HCT116 (cell line): ENCODE measurements at regions not wholly inside any gene's neighbourhood (a gene's known extent, or its start where the extent isn't known, plus 50 kb on each side); places are given as distances from the start of the nearest gene placed in this dataset.

Experiments used
- ATAC-seq: fragments of 200-7000 bp; cut with Tn5 transposase; 2 replicates; pipeline ENCODE4 v1.9.1; 2020; ENCODE audit warnings: mild to moderate bottlenecking, moderate library complexity
- BruUV-seq: library from RNA; stranded (reverse); fragments of 400-500 nt; replicated peaks from 2 replicates; lab custom pipeline; 2021; lab: Mats Ljungman, UMichigan
- CTCF ChIA-PET: fragments of 300-600 bp; sonication (Branson Sonifier 250); formaldehyde crosslinking; loops from one replicate; lab custom pipeline; 2021; ENCODE audit warnings: antibody characterized with exemption; lab: Charles Lee
- POLR2A ChIA-PET: fragments of 300-600, 350-600 bp; sonication (Branson Sonifier 250); formaldehyde crosslinking; loops from one replicate; lab custom pipeline; 2021; ENCODE audit warnings: antibody characterized with exemption; lab: Charles Lee
- RAD21 ChIA-PET, 2 experiments: fragments of 300-600 bp; sonication (Branson Sonifier 250); formaldehyde crosslinking; loops; one replicate each; lab custom pipeline; 2023; ENCODE audit warnings: low total read pairs in 2 of 2; ENCODE audit not compliant: uncharacterized antibody in 2 of 2, unreplicated experiment in 2 of 2, low non-redundant PET in 1 of 2; lab: Charles Lee
- DNase-seq: peaks from one replicate; pipeline ENCODE4 v3.0.0-alpha.2; 2010; ENCODE audit warnings: low read depth, low spot score
- H2AFZ ChIP-seq: fragments of 200-600 bp; shearing (Covaris generic), sonication (generic); 2 replicates; pipeline ENCODE4 v1.6.1; 2017; ENCODE audit warnings: low read depth, mixed run types, mixed read lengths, antibody characterized with exemption, low read length; ENCODE audit not compliant: poor library complexity, severe bottlenecking
- H3K27ac ChIP-seq: 2 replicates; pipeline ENCODE4 v1.5.1; 2012; ENCODE audit warnings: low read depth, low read length
- H3K27me3 ChIP-seq: fragments of 200-600 bp; sonication (generic); 2 replicates; pipeline ENCODE4 v1.6.1; 2016; ENCODE audit warnings: mixed run types, low read length, mixed read lengths; ENCODE audit not compliant: insufficient read depth
- H3K36me3 ChIP-seq, 2 experiments: fragments of 200-500 bp in 1 of 2; fragments of 200-600 bp in 1 of 2; sonication (Bioruptor generic) in 1 of 2; sonication (generic) in 1 of 2; 2 replicates each; pipeline versions ENCODE4 v1.5.1 to v1.6.1; 2014 to 2016; ENCODE audit warnings: low read length in 2 of 2, inconsistent platforms in 1 of 2, mixed read lengths in 1 of 2, mixed run types in 1 of 2; ENCODE audit not compliant: insufficient read depth in 2 of 2, control insufficient read depth in 1 of 2
- H3K4me1 ChIP-seq, 2 experiments: fragments of 200-600 bp in 1 of 2; sonication (generic) in 1 of 2; 2 replicates each; pipeline versions ENCODE4 v1.5.1 to v1.6.1; 2012 to 2017; ENCODE audit warnings: low read length in 2 of 2, inconsistent platforms in 1 of 2, mild to moderate bottlenecking in 1 of 2, mixed read lengths in 1 of 2, mixed run types in 1 of 2, moderate library complexity in 1 of 2; ENCODE audit not compliant: insufficient read depth in 2 of 2, control insufficient read depth in 1 of 2
- H3K4me2 ChIP-seq: fragments of 200-600 bp; sonication (generic); 2 replicates; pipeline ENCODE4 v1.6.1; 2017; ENCODE audit warnings: mixed run types, low read length, mixed read lengths
- H3K4me3 ChIP-seq, 2 experiments: fragments of 200-600 bp in 1 of 2; sonication (generic) in 1 of 2; replicated peaks in 1 of 2; 2 replicates each; pipeline ENCODE4 v1.5.1; 2011 to 2016; ENCODE audit warnings: low read length in 2 of 2, control low read depth in 1 of 2, low read depth in 1 of 2, mild to moderate bottlenecking in 1 of 2, mixed read lengths in 1 of 2, mixed run types in 1 of 2
- H3K79me2 ChIP-seq: fragments of 200-600 bp; sonication (generic); 2 replicates; pipeline ENCODE4 v1.6.1; 2017; ENCODE audit warnings: mild to moderate bottlenecking, mixed run types, low read length, moderate library complexity, mixed read lengths; ENCODE audit not compliant: insufficient read depth
- H3K9ac ChIP-seq: fragments of 200-600 bp; sonication (generic); 2 replicates; pipeline ENCODE4 v1.6.1; 2016; ENCODE audit warnings: low read length, mixed read lengths
- H3K9me2 ChIP-seq: fragments of 200-600 bp; sonication (generic), shearing (Covaris generic); 2 replicates; pipeline ENCODE4 v1.6.1; 2017; ENCODE audit warnings: mixed run types, mild to moderate bottlenecking, moderate library complexity; ENCODE audit not compliant: insufficient read depth
- H3K9me3 ChIP-seq, 2 experiments: fragments of 200-500 bp in 1 of 2; fragments of 200-600 bp in 1 of 2; sonication (Bioruptor generic) in 1 of 2; sonication (generic) in 1 of 2; 2 replicates each; pipeline ENCODE4 v1.6.1; 2014 to 2017; ENCODE audit warnings: low read length in 2 of 2, mixed read lengths in 2 of 2, inconsistent platforms in 1 of 2, low read depth in 1 of 2, mild to moderate bottlenecking in 1 of 2, mixed run types in 1 of 2, moderate library complexity in 1 of 2; ENCODE audit not compliant: control insufficient read depth in 1 of 2, insufficient read depth in 1 of 2
- H4K20me1 ChIP-seq: fragments of 200-600 bp; sonication (generic), shearing (Covaris generic); 2 replicates; pipeline ENCODE4 v1.6.1; 2017; ENCODE audit warnings: mixed run types, mild to moderate bottlenecking, moderate library complexity; ENCODE audit not compliant: insufficient read depth
- ATF3 ChIP-seq: IDR thresholded peaks from 2 replicates; pipeline ENCODE4 v1.6.1; 2012
- CBX3 ChIP-seq: IDR thresholded peaks from 2 replicates; pipeline ENCODE4 v1.6.1; 2012; ENCODE audit warnings: low read depth
- CEBPB ChIP-seq: IDR thresholded peaks from 2 replicates; pipeline ENCODE4 v1.6.1; 2012; ENCODE audit warnings: low read depth
- CTCF ChIP-seq, 3 experiments: fragments of 200-600 bp in 1 of 3; sonication (generic) in 1 of 3; IDR thresholded peaks in 2 of 3; conservative IDR thresholded peaks in 1 of 3; 2 replicates each; pipeline ENCODE4 v1.5.1; 2012 to 2017; ENCODE audit warnings: low read depth in 2 of 3, low read length in 2 of 3, antibody characterized with exemption in 1 of 3, borderline replicate concordance in 1 of 3, control low read depth in 1 of 3, mild to moderate bottlenecking in 1 of 3, mixed read lengths in 1 of 3, mixed run types in 1 of 3, moderate library complexity in 1 of 3; ENCODE audit not compliant: insufficient read depth in 1 of 3
- EZH2 ChIP-seq: fragments of 200-600 bp; sonication (generic); IDR thresholded peaks from 2 replicates; pipeline ENCODE4 v1.6.1; 2017; ENCODE audit warnings: antibody characterized with exemption, mixed run types
- EZH2phosphoT487 ChIP-seq: fragments of 200-600 bp; IDR thresholded peaks from 2 replicates; pipeline ENCODE4 v1.6.1; 2018; ENCODE audit warnings: antibody characterized with exemption, borderline replicate concordance
- FOSL1 ChIP-seq: IDR thresholded peaks from 2 replicates; pipeline ENCODE4 v1.6.1; 2012; ENCODE audit warnings: low read depth
- JUND ChIP-seq: IDR thresholded peaks from 2 replicates; pipeline ENCODE4 v1.6.1; 2012
- MAX ChIP-seq: IDR thresholded peaks from 2 replicates; pipeline ENCODE4 v1.6.1; 2012
- POLR2A ChIP-seq: IDR thresholded peaks from 2 replicates; pipeline ENCODE4 v1.7.0; 2011; ENCODE audit warnings: borderline replicate concordance; ENCODE audit not compliant: insufficient read depth, insufficient read length; ENCODE audit errors: extremely low read depth
- POLR2AphosphoS5 ChIP-seq: IDR thresholded peaks from 2 replicates; pipeline ENCODE4 v1.6.1; 2011; ENCODE audit warnings: mild to moderate bottlenecking, low read depth, low read length, moderate library complexity
- RAD21 ChIP-seq: IDR thresholded peaks from 2 replicates; pipeline ENCODE4 v1.6.1; 2012; ENCODE audit warnings: low read depth, mild to moderate bottlenecking
- SP1 ChIP-seq: IDR thresholded peaks from 2 replicates; pipeline ENCODE4 v1.6.1; 2012; ENCODE audit warnings: low read depth
- TCF7L2 ChIP-seq: IDR thresholded peaks from 2 replicates; pipeline ENCODE4 v1.7.0; 2011; ENCODE audit warnings: borderline replicate concordance, inconsistent platforms; ENCODE audit not compliant: insufficient read depth, insufficient read length; ENCODE audit errors: extremely low read depth
- ZBTB33 ChIP-seq: IDR thresholded peaks from 2 replicates; pipeline ENCODE4 v1.6.1; 2011; ENCODE audit warnings: mild to moderate bottlenecking, low read length, moderate library complexity; ENCODE audit not compliant: insufficient replicate concordance; ENCODE audit errors: extremely low read depth
- ZNF274 ChIP-seq: fragments of 200-500 bp; sonication (Bioruptor generic); IDR thresholded peaks from 2 replicates; pipeline ENCODE4 v1.6.1; 2014; ENCODE audit warnings: mild to moderate bottlenecking, low read depth, low read length, inconsistent platforms
- intact Hi-C: fragments of 100-400 bp; cut with micrococcal nuclease; formaldehyde crosslinking; loops from 2 replicates; pipeline ENCODE4 v1.10.0; 2022

- BruUV-seq, result no TSS peak
- Histone ChIP-seq H3K9me2 (no peaks in the 10 kb centered on the region), H3K4me1 (no peaks in the 10 kb centered on the region), H3K27ac (no peak overlapping the region), H3K79me2 (no peaks in the 10 kb centered on the region), H3K9me3 (no peaks in the 10 kb centered on the region), H3K4me2 (no peak overlapping the region), H3K36me3 (no peaks in the 10 kb centered on the region), H3K9ac (no peak overlapping the region), H2AFZ (no peak overlapping the region), H4K20me1 (no peaks in the 10 kb centered on the region), H3K27me3 (no peaks in the 10 kb centered on the region), H3K4me3 (no peak overlapping the region)
- intact Hi-C loops, result no loop called here
- TF ChIP-seq CTCF (IDR thresholded peaks at IDR 0.05 in 2 of 3, conservative IDR thresholded peaks at IDR 0.05 in 1 of 3; ENCODE audit: borderline replicate concordance in 1 of 3, insufficient read depth in 1 of 3, low read depth in 2 of 3, low read length in 2 of 3) (no peak), POLR2A (no peak), EZH2 (no peak), ZNF274 (no peak)
- ChIA-PET CTCF (no interaction called here), POLR2A (no interaction called here), RAD21 (no interaction called here)
- DNase-seq, result no peak
- ATAC-seq, result no peak
Measured at GRCh38 chr1:214917081-214917635, 165.4 kb upstream of the KCNK2 start.

- ChIA-PET POLR2A (no interaction called here), CTCF (no interaction called here), RAD21 (no interaction called here)
- no peak overlapping the region for H3K9ac ChIP-seq
- no peaks in the 10 kb centered on the region for H3K9me2 ChIP-seq
- H3K27ac ChIP-seq, result no peak overlapping the region
- intact Hi-C loops, result no loop called here
- H3K36me3 ChIP-seq, result no peaks in the 10 kb centered on the region
- H3K27me3 ChIP-seq, result no peaks in the 10 kb centered on the region
- no peak overlapping the region for H2AFZ ChIP-seq
- H3K9me3 ChIP-seq, result no peaks in the 10 kb centered on the region
- H3K4me3 ChIP-seq, result no peak overlapping the region
- no peaks in the 10 kb centered on the region for H3K79me2 ChIP-seq
- no peak for ATAC-seq
- H4K20me1 ChIP-seq, result no peaks in the 10 kb centered on the region
- no peak for DNase-seq
- H3K4me1 ChIP-seq, result no peaks in the 10 kb centered on the region
- no TSS peak for BruUV-seq
- H3K4me2 ChIP-seq, result no peak overlapping the region
- TF ChIP-seq SP1, result no peak
- TF ChIP-seq FOSL1, result no peak
- TF ChIP-seq ZBTB33, result no peak
- no peak for TF ChIP-seq POLR2AphosphoS5
- TF ChIP-seq JUND, result no peak
- no peak for TF ChIP-seq CBX3
- no peak for TF ChIP-seq CEBPB
- TF ChIP-seq ATF3, result no peak
- TF ChIP-seq POLR2A, result no peak
- TF ChIP-seq TCF7L2, result no peak
- TF ChIP-seq EZH2phosphoT487, result no peak
- TF ChIP-seq MAX, result no peak
- no peak for TF ChIP-seq ZNF274
- TF ChIP-seq RAD21, result no peak
Measured at GRCh38 chr1:214918745-214919144, 163.8 kb upstream of the KCNK2 start.
